Activated CD4-positive, alpha-beta T cell treated with anti-CD3 and anti-CD28 coated beads, Interleukin-2, amount 50 U/mL, for 48 hours (primary cell): ENCODE measurements at regions not wholly inside any gene's neighbourhood (a gene's known extent, or its start where the extent isn't known, plus 50 kb on each side); places are given as distances from the start of the nearest gene placed in this dataset.

Source experiments
- DNase-seq, 2 experiments: peaks; one replicate each; pipeline ENCODE4 v3.0.0-alpha.2; 2020

- DNase-seq, result no peak
These were observed 469.5 kb downstream of the MAN2A1 start for GRCh38 chr5:110159202-110159601.

- DNase-seq, result no peak
These were observed 471.4 kb downstream of the MAN2A1 start for GRCh38 chr5:110161162-110161561.

- no peak for DNase-seq
These were observed 475.6 kb downstream of the MAN2A1 start for GRCh38 chr5:110165366-110165765.

- no peak for DNase-seq
These were observed 477.7 kb downstream of the MAN2A1 start for GRCh38 chr5:110167384-110167783.

GRCh38 chr5:110169461-110169860 lies 479.7 kb downstream of the MAN2A1 start:
- no peak for DNase-seq

GRCh38 chr5:110177729-110178128 lies 488.0 kb downstream of the MAN2A1 start:
- DNase-seq, result no peak

- DNase-seq, result no peak
These were observed 489.6 kb downstream of the MAN2A1 start for GRCh38 chr5:110179321-110179720.

GRCh38 chr5:110194191-110194590 lies 504.5 kb downstream of the MAN2A1 start:
- no peak for DNase-seq

- no peak for DNase-seq
These were observed 505.6 kb downstream of the MAN2A1 start for GRCh38 chr5:110195288-110195687.

- no peak for DNase-seq
These were observed 512.1 kb downstream of the MAN2A1 start for GRCh38 chr5:110201791-110202190.

- DNase-seq, result no peak
These were observed 513.9 kb downstream of the MAN2A1 start for GRCh38 chr5:110203661-110204060.

GRCh38 chr5:110209401-110209800 lies 517.1 kb downstream of the TMEM232 start:
- no peak for DNase-seq

- no peak for DNase-seq
These were observed 507.5 kb downstream of the TMEM232 start for GRCh38 chr5:110218981-110219380.

- DNase-seq, result no peak
These were observed 506.7 kb downstream of the TMEM232 start for GRCh38 chr5:110219769-110220168.

GRCh38 chr5:110221036-110221435 lies 505.4 kb downstream of the TMEM232 start:
- no peak for DNase-seq

GRCh38 chr5:110224050-110224449 lies 502.4 kb downstream of the TMEM232 start:
- no peak for DNase-seq

GRCh38 chr5:110225949-110226348 lies 500.5 kb downstream of the TMEM232 start:
- no peak for DNase-seq

- DNase-seq, result no peak
These were observed 486.7 kb downstream of the TMEM232 start for GRCh38 chr5:110239786-110240185.

- DNase-seq, result no peak
These were observed 483.5 kb downstream of the TMEM232 start for GRCh38 chr5:110242950-110243349.

GRCh38 chr5:110248921-110249320 lies 477.6 kb downstream of the TMEM232 start:
- DNase-seq, result no peak

GRCh38 chr5:110250355-110250754 lies 476.1 kb downstream of the TMEM232 start:
- no peak for DNase-seq

GRCh38 chr5:110250755-110251154 lies 475.7 kb downstream of the TMEM232 start:
- DNase-seq, result no peak

- no peak for DNase-seq
These were observed 475.1 kb downstream of the TMEM232 start for GRCh38 chr5:110251366-110251765.

- no peak for DNase-seq
These were observed 471.3 kb downstream of the TMEM232 start for GRCh38 chr5:110255194-110255593.

- DNase-seq, result no peak
These were observed 470.2 kb downstream of the TMEM232 start for GRCh38 chr5:110256298-110256697.

- DNase-seq, result no peak
These were observed 468.5 kb downstream of the TMEM232 start for GRCh38 chr5:110257971-110258370.
